ENCODE measurements at regions not wholly inside any gene's neighbourhood (a gene's known extent, or its start where the extent isn't known, plus 50 kb on each side); places are given as distances from the start of the nearest gene placed in this dataset.
"Not testable (repeated sequence)": the region's sequence is repeated elsewhere in the genome, so short reads cannot be mapped to it uniquely, and the experiment has no call there.

DNA sequence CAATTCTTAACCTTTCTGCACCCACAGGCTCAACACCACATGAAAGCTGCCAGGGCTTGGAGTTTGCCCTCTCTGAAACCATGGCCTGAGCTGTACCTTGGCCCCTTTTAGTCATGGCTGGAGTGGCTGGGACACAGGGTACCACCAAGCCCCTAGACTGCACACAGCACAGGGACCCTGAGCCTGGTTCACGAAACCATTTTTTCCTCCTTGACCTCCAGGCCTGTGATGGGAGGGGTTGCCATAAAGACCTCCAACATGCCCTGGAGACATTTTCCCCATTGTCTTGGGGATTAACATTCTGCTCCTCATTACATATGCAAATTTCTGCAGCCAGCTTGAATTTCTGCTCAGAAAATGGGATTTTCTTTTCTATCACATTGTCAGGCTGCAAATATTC is 113.4 kb downstream of the XPNPEP1 start:
- H4K20me1 ChIP-seq (ENCODE audit: insufficient read depth, low read length); H3K79me2 ChIP-seq (ENCODE audit: insufficient read depth, low read length); H3K27ac ChIP-seq (ENCODE audit: low read depth, low read length, poor library complexity, severe bottlenecking); H3K9me2 ChIP-seq (ENCODE audit: low read depth, low read length); H2AFZ ChIP-seq (ENCODE audit: low read length); H3K4me1 ChIP-seq (ENCODE audit: insufficient read depth, low read length, severe bottlenecking); H3F3A ChIP-seq (ENCODE audit: insufficient read depth, low read length); H3K4me2 ChIP-seq (ENCODE audit: low read length); H3K27me3 ChIP-seq (ENCODE audit: insufficient read depth, low read length); H3K9ac ChIP-seq (ENCODE audit: low read length); H3K4me3 ChIP-seq (ENCODE audit: low read depth, low read length, poor library complexity, severe bottlenecking); H3K36me3 ChIP-seq (ENCODE audit: insufficient read depth, low read length); H3K9me3 ChIP-seq (ENCODE audit: low read length): not testable (repeated sequence)

- not testable (repeated sequence) for H3K4me2 ChIP-seq (ENCODE audit: low read length); H3K9me2 ChIP-seq (ENCODE audit: low read depth, low read length); H3F3A ChIP-seq (ENCODE audit: insufficient read depth, low read length); H3K27ac ChIP-seq (ENCODE audit: low read depth, low read length, poor library complexity, severe bottlenecking); H3K4me3 ChIP-seq (ENCODE audit: low read depth, low read length, poor library complexity, severe bottlenecking); H4K20me1 ChIP-seq (ENCODE audit: insufficient read depth, low read length); H2AFZ ChIP-seq (ENCODE audit: low read length); H3K79me2 ChIP-seq (ENCODE audit: insufficient read depth, low read length); H3K4me1 ChIP-seq (ENCODE audit: insufficient read depth, low read length, severe bottlenecking); H3K9me3 ChIP-seq (ENCODE audit: low read length); H3K27me3 ChIP-seq (ENCODE audit: insufficient read depth, low read length); H3K9ac ChIP-seq (ENCODE audit: low read length); H3K36me3 ChIP-seq (ENCODE audit: insufficient read depth, low read length)
These were observed 122.1 kb downstream of the XPNPEP1 start for GRCh38 chr10:109801191-109801590.

DNA sequence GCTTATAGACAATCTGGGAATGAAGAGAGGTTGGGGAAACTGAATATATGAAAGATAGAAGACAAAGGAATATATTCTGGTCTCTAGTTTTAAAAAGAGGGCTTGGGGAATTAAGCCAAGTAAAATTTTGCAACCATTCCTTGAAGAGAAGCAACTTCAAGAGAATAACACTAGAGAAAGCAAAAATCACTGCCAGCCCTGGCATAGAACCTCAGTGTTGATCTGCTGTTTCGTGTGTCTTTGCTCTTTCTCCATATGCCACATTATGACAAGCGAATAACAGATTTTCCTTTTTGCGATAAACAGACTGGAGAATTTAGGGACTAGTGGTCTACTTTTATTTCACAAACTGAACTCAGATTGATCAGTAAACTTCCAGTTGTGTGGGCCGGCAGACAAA is 132.7 kb downstream of the XPNPEP1 start:
- H3K4me2 ChIP-seq (ENCODE audit: low read length), result no peak overlapping the region
- H2AFZ ChIP-seq (ENCODE audit: low read length), result no peak overlapping the region
- TF ChIP-seq, protein P1, sequence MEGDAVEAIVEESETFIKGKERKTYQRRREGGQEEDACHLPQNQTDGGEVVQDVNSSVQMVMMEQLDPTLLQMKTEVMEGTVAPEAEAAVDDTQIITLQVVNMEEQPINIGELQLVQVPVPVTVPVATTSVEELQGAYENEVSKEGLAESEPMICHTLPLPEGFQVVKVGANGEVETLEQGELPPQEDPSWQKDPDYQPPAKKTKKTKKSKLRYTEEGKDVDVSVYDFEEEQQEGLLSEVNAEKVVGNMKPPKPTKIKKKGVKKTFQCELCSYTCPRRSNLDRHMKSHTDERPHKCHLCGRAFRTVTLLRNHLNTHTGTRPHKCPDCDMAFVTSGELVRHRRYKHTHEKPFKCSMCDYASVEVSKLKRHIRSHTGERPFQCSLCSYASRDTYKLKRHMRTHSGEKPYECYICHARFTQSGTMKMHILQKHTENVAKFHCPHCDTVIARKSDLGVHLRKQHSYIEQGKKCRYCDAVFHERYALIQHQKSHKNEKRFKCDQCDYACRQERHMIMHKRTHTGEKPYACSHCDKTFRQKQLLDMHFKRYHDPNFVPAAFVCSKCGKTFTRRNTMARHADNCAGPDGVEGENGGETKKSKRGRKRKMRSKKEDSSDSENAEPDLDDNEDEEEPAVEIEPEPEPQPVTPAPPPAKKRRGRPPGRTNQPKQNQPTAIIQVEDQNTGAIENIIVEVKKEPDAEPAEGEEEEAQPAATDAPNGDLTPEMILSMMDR (IDR thresholded peaks at IDR 0.05; ENCODE audit: low read length), result no peak
- TF ChIP-seq EZH2 (IDR thresholded peaks at IDR 0.05; ENCODE audit: borderline replicate concordance, low read length), result no peak

DNA sequence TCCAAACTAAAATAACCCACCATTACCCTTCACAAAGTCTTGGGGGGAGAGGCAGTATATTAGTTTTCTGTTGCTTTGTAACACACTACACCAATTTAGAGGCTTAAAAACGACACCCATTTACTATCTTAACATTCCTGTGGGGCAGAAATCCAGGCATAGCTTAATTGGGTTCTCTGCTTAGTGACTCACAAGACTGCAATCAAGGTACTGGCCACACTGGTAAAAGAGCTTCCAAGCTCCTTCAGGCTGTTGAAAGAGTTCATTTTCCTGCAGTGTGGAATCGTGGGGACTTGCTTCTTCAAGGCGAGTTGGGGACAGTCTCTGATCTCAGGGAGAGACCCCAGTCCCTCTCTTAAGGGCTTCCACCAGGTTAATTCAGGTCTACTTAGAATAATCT is 139.1 kb downstream of the XPNPEP1 start:
- Histone ChIP-seq H3K27me3 (ENCODE audit: insufficient read depth, low read length) (no peaks in the 10 kb centered on the region), H3K4me2 (ENCODE audit: low read length) (no peak overlapping the region), H3F3A (ENCODE audit: insufficient read depth, low read length) (no peaks in the 10 kb centered on the region), H3K36me3 (ENCODE audit: insufficient read depth, low read length) (no peaks in the 10 kb centered on the region), H3K9me3 (ENCODE audit: low read length) (no peaks in the 10 kb centered on the region), H3K79me2 (ENCODE audit: insufficient read depth, low read length) (no peaks in the 10 kb centered on the region), H3K27ac (ENCODE audit: low read depth, low read length, poor library complexity, severe bottlenecking) (no peak overlapping the region), H3K4me3 (ENCODE audit: low read depth, low read length, poor library complexity, severe bottlenecking) (no peak overlapping the region), H3K9ac (ENCODE audit: low read length) (no peak overlapping the region), H3K4me1 (ENCODE audit: insufficient read depth, low read length, severe bottlenecking) (no peaks in the 10 kb centered on the region), H4K20me1 (ENCODE audit: insufficient read depth, low read length) (no peaks in the 10 kb centered on the region), H3K9me2 (ENCODE audit: low read depth, low read length) (no peaks in the 10 kb centered on the region), H2AFZ (ENCODE audit: low read length) (no peak overlapping the region)
- no peak for TF ChIP-seq EZH2 (IDR thresholded peaks at IDR 0.05; ENCODE audit: borderline replicate concordance, low read length)
- TF ChIP-seq, protein P1 (IDR thresholded peaks at IDR 0.05; ENCODE audit: low read length), result no peak

More for the DNA sequence above, 132.7 kb downstream of the XPNPEP1 start:
- Histone ChIP-seq H3K36me3 (ENCODE audit: insufficient read depth, low read length) (no peaks in the 10 kb centered on the region), H3K79me2 (ENCODE audit: insufficient read depth, low read length) (no peaks in the 10 kb centered on the region), H3K9me2 (ENCODE audit: low read depth, low read length) (no peaks in the 10 kb centered on the region), H3K9me3 (ENCODE audit: low read length) (no peaks in the 10 kb centered on the region), H4K20me1 (ENCODE audit: insufficient read depth, low read length) (no peaks in the 10 kb centered on the region), H3K4me1 (ENCODE audit: insufficient read depth, low read length, severe bottlenecking) (no peaks in the 10 kb centered on the region), H3K27ac (ENCODE audit: low read depth, low read length, poor library complexity, severe bottlenecking) (no peak overlapping the region), H3K9ac (ENCODE audit: low read length) (no peak overlapping the region), H3K27me3 (ENCODE audit: insufficient read depth, low read length) (no peaks in the 10 kb centered on the region), H3K4me3 (ENCODE audit: low read depth, low read length, poor library complexity, severe bottlenecking) (no peak overlapping the region), H3F3A (ENCODE audit: insufficient read depth, low read length) (no peaks in the 10 kb centered on the region)

All from OCI-LY1 (cell line).